Gastrocnemius medialis (tissue), 4 donors: ENCODE measurements at regions not wholly inside any gene's neighbourhood (a gene's known extent, or its start where the extent isn't known, plus 50 kb on each side); places are given as distances from the start of the nearest gene placed in this dataset.

Source experiments
- POLR2A ChIP-seq, 2 donors: fragments of 450-650 bp; IDR thresholded peaks; one replicate each; pipeline ENCODE4 v1.6.1; 2017; ENCODE audit warnings: antibody characterized with exemption in 2 of 2, mild to moderate bottlenecking in 2 of 2, moderate library complexity in 2 of 2
- TF ChIP-seq, protein P1 (sequence below), 5 experiments: fragments of 450-650 bp in 3 of 5; fragments of 200-600 bp in 2 of 5; sonication (generic) in 2 of 5; IDR thresholded peaks in 4 of 5; conservative IDR thresholded peaks in 1 of 5; 1 replicate in 4 of 5; 2 replicates in 1 of 5; pipeline ENCODE4 v1.5.1; 2016 to 2019; ENCODE audit warnings: antibody characterized with exemption in 5 of 5, mild to moderate bottlenecking in 3 of 5, moderate library complexity in 3 of 5

- TF ChIP-seq, protein P1, sequence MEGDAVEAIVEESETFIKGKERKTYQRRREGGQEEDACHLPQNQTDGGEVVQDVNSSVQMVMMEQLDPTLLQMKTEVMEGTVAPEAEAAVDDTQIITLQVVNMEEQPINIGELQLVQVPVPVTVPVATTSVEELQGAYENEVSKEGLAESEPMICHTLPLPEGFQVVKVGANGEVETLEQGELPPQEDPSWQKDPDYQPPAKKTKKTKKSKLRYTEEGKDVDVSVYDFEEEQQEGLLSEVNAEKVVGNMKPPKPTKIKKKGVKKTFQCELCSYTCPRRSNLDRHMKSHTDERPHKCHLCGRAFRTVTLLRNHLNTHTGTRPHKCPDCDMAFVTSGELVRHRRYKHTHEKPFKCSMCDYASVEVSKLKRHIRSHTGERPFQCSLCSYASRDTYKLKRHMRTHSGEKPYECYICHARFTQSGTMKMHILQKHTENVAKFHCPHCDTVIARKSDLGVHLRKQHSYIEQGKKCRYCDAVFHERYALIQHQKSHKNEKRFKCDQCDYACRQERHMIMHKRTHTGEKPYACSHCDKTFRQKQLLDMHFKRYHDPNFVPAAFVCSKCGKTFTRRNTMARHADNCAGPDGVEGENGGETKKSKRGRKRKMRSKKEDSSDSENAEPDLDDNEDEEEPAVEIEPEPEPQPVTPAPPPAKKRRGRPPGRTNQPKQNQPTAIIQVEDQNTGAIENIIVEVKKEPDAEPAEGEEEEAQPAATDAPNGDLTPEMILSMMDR (IDR thresholded peaks at IDR 0.05 in 4 of 5, conservative IDR thresholded peaks at IDR 0.05 in 1 of 5) = no peak
- TF ChIP-seq POLR2A (IDR thresholded peaks at IDR 0.05) = no peak
Observed at GRCh38 chr22:47251911-47252310, 489.5 kb downstream of the TBC1D22A start.
